Panc1 (cell line): ENCODE measurements at regions not wholly inside any gene's neighbourhood (a gene's known extent, or its start where the extent isn't known, plus 50 kb on each side); places are given as distances from the start of the nearest gene placed in this dataset.

Experiments
- ATAC-seq: fragments of 200-7000 bp; cut with Tn5 transposase; 2 replicates; pipeline ENCODE4 v1.9.1; 2020; ENCODE audit warnings: mild to moderate bottlenecking, moderate library complexity
- BruUV-seq: library from RNA; stranded (reverse); fragments of 400-500 nt; replicated peaks from 2 replicates; lab custom pipeline; 2021; lab: Mats Ljungman, UMichigan
- CTCF ChIA-PET: fragments of 300-600 bp; sonication (Branson Sonifier 250); formaldehyde crosslinking; loops from one replicate; lab custom pipeline; 2022; ENCODE audit warnings: antibody characterized with exemption; lab: Charles Lee
- POLR2A ChIA-PET: fragments of 300-600 bp; sonication (Branson Sonifier 250); formaldehyde crosslinking; loops from one replicate; lab custom pipeline; 2022; ENCODE audit warnings: antibody characterized with exemption; lab: Charles Lee
- DNase-seq: peaks from one replicate; pipeline ENCODE4 v3.0.0-alpha.2; 2010; ENCODE audit warnings: low read depth, low spot score
- H3K27ac ChIP-seq: 2 replicates; pipeline ENCODE4 v1.5.1; 2011; ENCODE audit warnings: mild to moderate bottlenecking, low read length, inconsistent platforms
- H3K27me3 ChIP-seq: fragments of 200-500 bp; sonication (Bioruptor generic); 2 replicates; pipeline ENCODE4 v1.6.0; 2014; ENCODE audit warnings: low read length, inconsistent platforms; ENCODE audit not compliant: control insufficient read depth, insufficient read depth
- H3K36me3 ChIP-seq: fragments of 200-500 bp; sonication (Bioruptor generic); 2 replicates; pipeline ENCODE4 v1.5.1; 2014; ENCODE audit warnings: inconsistent platforms, mild to moderate bottlenecking, low read length, moderate library complexity; ENCODE audit not compliant: control insufficient read depth, insufficient read depth
- H3K4me1 ChIP-seq: 2 replicates; pipeline ENCODE4 v1.5.1; 2011; ENCODE audit warnings: inconsistent platforms, mild to moderate bottlenecking, low read length, moderate library complexity; ENCODE audit not compliant: control insufficient read depth, insufficient read depth
- H3K4me3 ChIP-seq, 2 experiments: 2 replicates each; pipeline ENCODE4 v1.5.1; 2011 to 2012; ENCODE audit warnings: low read depth in 2 of 2, low read length in 2 of 2, mild to moderate bottlenecking in 2 of 2, inconsistent platforms in 1 of 2, moderate library complexity in 1 of 2
- H3K9me3 ChIP-seq: fragments of 200-500 bp; sonication (Bioruptor generic); 2 replicates; pipeline ENCODE4 v1.5.1; 2014; ENCODE audit warnings: low read depth, mild to moderate bottlenecking, inconsistent platforms, low read length, moderate library complexity; ENCODE audit not compliant: control insufficient read depth, insufficient read depth
- CTCF ChIP-seq: fragments of 450-650 bp; IDR thresholded peaks from 2 replicates; pipeline ENCODE4 v1.5.1; 2017; ENCODE audit warnings: mild to moderate bottlenecking
- POLR2AphosphoS5 ChIP-seq: IDR thresholded peaks from 2 replicates; pipeline ENCODE4 v1.6.1; 2012; ENCODE audit warnings: mild to moderate bottlenecking, low read depth, low read length, moderate library complexity
- REST ChIP-seq, 2 experiments: IDR thresholded peaks; 2 replicates each; pipeline ENCODE4 v1.6.1; 2011 to 2012; ENCODE audit warnings: low read depth in 2 of 2, control low read depth in 1 of 2, low read length in 1 of 2, mild to moderate bottlenecking in 1 of 2, moderate library complexity in 1 of 2; ENCODE audit not compliant: insufficient read depth in 1 of 2
- SIN3A ChIP-seq: IDR thresholded peaks from 2 replicates; pipeline ENCODE4 v1.6.1; 2012; ENCODE audit warnings: low read depth, mild to moderate bottlenecking, low read length, moderate library complexity, borderline replicate concordance; ENCODE audit not compliant: insufficient read depth
- TCF7L2 ChIP-seq: IDR thresholded peaks from 2 replicates; pipeline ENCODE4 v1.6.1; 2011; ENCODE audit warnings: mild to moderate bottlenecking, low read depth, low read length, inconsistent platforms
- in situ Hi-C: cut with HindIII; loops from 2 replicates; pipeline ENCODE4 v1.10.0; 2016; ENCODE audit warnings: low sequenced_read_pairs, low pct_unique_long_range_greater_than_20kb
- intact Hi-C: fragments of 100-400 bp; cut with micrococcal nuclease; formaldehyde crosslinking; loops from one replicate; pipeline ENCODE4 v1.10.0; 2022; ENCODE audit not compliant: unreplicated experiment

GRCh38 chr6:150694889-150695288, 95.2 kb downstream of the PLEKHG1 start:
- DNase-seq: no peak
- ChIA-PET POLR2A (no interaction called here), CTCF (no interaction called here)
- no peak overlapping the region for H3K4me3 ChIP-seq
- H3K4me1 ChIP-seq: no peaks in the 10 kb centered on the region
- no peak for TF ChIP-seq REST (IDR thresholded peaks at IDR 0.05; ENCODE audit: insufficient read depth in 1 of 2, low read depth in 2 of 2, low read length in 1 of 2)
- no peak for TF ChIP-seq SIN3A
- no peak for TF ChIP-seq CTCF
- no peak for TF ChIP-seq POLR2AphosphoS5
- TF ChIP-seq TCF7L2: no peak
- no peaks in the 10 kb centered on the region; the same call in 1 of the 2 replicates for H3K27me3 ChIP-seq
- BruUV-seq: no TSS peak
- no peaks in the 10 kb centered on the region for H3K36me3 ChIP-seq
- in situ Hi-C loops (no loop called here), intact Hi-C loops (no loop called here)
- H3K9me3 ChIP-seq: no peaks in the 10 kb centered on the region
- H3K27ac ChIP-seq: no peak overlapping the region
- no peak for ATAC-seq

GRCh38 chr6:150695652-150696051, 96.0 kb downstream of the PLEKHG1 start:
- Histone ChIP-seq H3K27me3 (no peaks in the 10 kb centered on the region; the same call in 1 of the 2 replicates), H3K4me1 (no peaks in the 10 kb centered on the region), H3K4me3 (no peak overlapping the region), H3K36me3 (no peaks in the 10 kb centered on the region), H3K27ac (no peak overlapping the region), H3K9me3 (no peaks in the 10 kb centered on the region)
- intact Hi-C loops (no loop called here), in situ Hi-C loops (no loop called here)
- ChIA-PET CTCF (no interaction called here), POLR2A (no interaction called here)
- no TSS peak for BruUV-seq
- ATAC-seq (no peak), DNase-seq (no peak)
- TF ChIP-seq TCF7L2: no peak
- TF ChIP-seq POLR2AphosphoS5: no peak
- no peak for TF ChIP-seq REST (IDR thresholded peaks at IDR 0.05; ENCODE audit: insufficient read depth in 1 of 2, low read depth in 2 of 2, low read length in 1 of 2)
- no peak for TF ChIP-seq SIN3A
- no peak for TF ChIP-seq CTCF
